ENCODE measurements at regions not wholly inside any gene's neighbourhood (a gene's known extent, or its start where the extent isn't known, plus 50 kb on each side); places are given as distances from the start of the nearest gene placed in this dataset.
A peak's percentile ranks its signal among the peaks of the same experiment; 100 is the strongest.
"Not testable (repeated sequence)": the region's sequence is repeated elsewhere in the genome, so short reads cannot be mapped to it uniquely, and the experiment has no call there.

DNA sequence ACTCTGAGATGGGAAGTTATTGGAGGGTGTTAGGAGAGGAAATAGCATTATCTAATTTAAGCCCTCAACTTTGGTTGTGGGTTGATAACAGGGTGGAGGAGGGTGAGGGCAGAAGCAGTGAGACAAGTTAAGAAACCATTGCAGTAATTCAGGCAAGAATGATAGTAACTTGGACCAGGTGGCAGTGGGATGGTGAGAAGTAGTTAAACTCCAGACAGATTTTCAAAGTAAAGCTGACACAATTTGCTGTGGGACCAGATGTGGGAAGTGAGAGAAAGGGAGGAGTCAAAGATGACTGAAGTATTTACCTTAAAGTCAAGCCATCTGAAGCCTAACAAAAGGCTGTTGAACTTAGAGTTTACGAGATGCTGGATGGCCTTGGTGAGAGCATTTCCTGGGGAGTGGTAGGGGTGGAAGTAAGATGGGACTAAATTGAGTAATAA, 163.2 kb upstream of the KLF7 start:
- DNase-seq (ENCODE audit: low spot score) = no peak

- peak; percentile 31 for DNase-seq (ENCODE audit: low spot score)
These were observed 165.2 kb upstream of the KLF7 start for GRCh38 chr2:207330912-207331311.

DNA sequence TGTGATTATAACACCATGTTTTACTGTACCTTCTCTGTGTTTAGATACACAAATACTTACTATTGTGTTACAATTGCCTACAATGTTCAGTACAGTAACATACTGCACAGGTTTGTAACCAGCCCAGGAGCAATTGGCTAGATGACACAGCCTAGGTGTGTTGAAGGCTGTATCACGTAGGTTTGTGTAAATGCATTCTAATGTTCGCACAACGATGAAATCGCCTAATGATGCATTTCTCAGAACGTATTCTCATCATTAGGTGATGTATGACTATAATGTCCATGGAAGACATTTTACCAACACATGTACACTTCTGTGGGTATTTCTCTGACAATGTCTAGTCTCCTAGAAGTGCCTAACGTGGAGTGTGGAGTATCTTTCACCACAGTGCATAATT, 165.9 kb upstream of the KLF7 start:
- no peak for DNase-seq (ENCODE audit: low spot score)

GRCh38 chr2:207332480-207333212, 166.9 kb upstream of the KLF7 start:
- DNase-seq (ENCODE audit: low spot score) = no peak

- no peak for DNase-seq (ENCODE audit: low spot score)
These were observed 168.0 kb upstream of the KLF7 start for GRCh38 chr2:207333599-207334300.

DNA sequence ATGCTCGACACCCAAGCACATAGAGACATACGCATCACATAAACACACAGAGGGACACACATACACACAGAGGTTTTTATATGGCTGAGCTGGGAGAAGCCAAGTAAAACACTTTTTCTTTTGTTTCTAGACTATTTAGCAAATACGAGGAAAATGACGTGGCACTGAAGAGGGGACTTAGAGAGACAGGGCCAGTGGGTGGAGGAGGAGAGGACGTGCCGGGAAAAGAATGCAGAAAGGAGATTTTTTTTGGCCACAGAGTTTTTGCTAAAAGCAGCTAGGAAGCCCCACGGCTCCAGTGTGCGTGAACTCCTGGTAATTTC, 168.5 kb upstream of the KLF7 start:
- no peak for DNase-seq (ENCODE audit: low spot score)

DNA sequence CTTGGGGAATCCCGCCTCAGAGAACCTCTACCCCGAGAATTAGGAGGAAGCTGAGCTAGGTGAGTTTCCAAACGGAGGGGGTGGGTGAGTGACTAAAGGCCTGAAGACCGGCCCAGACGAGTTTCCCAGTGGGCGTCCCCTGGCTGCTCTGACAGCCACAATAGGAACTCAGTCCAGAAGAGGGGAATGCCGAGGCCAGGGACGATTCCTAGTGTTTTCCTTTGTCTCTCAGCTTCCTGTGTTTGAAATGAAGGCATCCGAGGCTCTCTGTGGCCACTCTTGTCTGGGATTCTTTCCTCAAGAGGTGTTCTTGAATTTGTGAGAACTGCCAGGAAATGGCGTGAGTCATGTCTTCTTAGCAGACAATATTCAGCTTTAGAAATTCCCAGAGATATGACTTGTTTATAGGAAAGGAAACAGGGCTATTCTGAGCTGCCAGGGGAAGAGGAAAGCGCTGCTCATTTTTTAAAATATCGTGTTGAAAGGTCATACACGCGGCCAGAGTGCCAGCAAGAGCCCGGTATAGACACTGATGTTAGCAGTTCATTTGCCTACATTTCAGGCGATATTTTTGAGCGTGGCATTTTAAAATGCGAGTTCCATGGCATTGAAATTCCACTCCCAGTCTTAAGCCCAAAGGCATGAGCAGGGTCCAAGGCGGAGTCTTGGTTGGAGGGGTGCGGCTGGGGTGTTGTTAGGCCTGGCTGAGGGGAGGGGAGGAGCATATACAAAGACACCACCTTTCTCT, 169.1 kb upstream of the KLF7 start:
- DNase-seq (ENCODE audit: low spot score) = peak; percentile 73

GRCh38 chr2:207337234-207338219, 171.8 kb upstream of the KLF7 start:
- no peak for DNase-seq (ENCODE audit: low spot score)

GRCh38 chr2:207338220-207338607, 172.5 kb upstream of the KLF7 start:
- no peak for DNase-seq (ENCODE audit: low spot score)

- DNase-seq (ENCODE audit: low spot score) = no peak
These were observed 172.9 kb upstream of the KLF7 start for GRCh38 chr2:207338610-207339009.

DNA sequence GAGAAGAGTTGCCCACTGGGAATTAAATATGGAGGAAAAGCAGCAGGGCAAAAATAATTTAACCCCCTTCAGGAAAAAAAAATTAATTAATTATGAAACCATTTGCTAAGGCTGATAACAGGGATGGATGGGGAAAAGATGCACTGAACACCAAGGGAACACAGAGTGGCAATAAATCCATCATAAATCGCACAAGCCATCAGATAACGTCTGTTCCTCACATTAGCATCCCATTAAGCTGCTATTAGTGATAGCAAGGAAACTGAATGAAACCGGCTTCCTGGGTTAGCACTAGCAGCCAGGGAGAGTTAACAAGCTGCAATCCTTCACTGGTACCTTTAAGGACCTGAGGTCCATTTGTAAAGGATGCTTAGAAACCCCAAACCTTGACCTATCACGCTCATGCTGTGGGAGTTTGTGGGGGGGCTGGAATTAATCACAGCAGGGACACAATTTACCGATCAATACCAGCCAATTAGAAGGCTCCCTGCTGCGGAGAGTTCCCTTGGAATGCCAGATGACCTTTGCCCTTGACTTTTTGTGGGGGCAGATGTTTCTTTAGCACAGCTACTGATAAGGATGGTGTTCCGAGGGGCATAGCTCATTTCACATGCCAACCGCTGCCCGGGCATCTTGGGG, 175.5 kb upstream of the KLF7 start:
- no peak for DNase-seq (ENCODE audit: low spot score)

GRCh38 chr2:207341804-207342203, 176.1 kb upstream of the KLF7 start:
- DNase-seq (ENCODE audit: low spot score) = no peak

DNA sequence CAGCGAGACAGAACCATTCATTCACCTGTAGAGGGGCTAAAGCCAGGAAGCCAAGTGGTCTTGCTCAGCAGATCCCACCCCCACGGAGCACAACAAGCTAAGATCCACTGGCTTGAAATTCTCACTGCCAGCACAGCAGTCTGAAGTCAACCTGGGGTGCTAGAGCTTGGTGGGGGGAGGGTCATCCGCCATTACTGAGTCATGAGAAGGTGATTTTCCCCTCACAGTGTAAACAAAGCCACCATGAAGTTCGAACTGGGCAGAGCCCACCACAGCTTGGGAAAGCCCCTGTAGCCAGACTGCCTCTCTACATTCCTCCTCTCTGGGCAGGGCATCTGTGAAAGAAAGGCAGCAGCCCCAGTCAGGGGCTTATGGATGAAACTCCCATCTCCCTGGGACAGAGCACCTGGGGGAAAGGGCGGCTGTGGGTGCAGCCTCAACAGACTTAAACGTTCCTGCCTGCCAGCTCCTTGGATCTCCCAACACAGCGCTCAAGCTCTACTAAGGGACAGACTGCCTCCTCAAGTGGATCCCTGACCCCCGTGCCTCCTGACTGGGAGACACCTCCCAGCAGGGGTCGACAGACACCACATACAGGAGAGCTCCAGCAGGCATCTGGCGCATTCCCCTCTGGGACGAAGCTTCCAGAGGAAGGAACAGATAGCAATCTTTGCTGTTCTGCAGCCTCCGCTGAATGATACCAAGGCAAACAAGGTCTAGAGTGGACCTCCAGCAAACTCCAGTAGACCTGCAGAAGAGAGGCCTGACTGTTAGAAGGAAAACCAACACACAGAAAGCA, 179.0 kb upstream of the KLF7 start:
- not testable (repeated sequence) for DNase-seq (ENCODE audit: low spot score)

DNA sequence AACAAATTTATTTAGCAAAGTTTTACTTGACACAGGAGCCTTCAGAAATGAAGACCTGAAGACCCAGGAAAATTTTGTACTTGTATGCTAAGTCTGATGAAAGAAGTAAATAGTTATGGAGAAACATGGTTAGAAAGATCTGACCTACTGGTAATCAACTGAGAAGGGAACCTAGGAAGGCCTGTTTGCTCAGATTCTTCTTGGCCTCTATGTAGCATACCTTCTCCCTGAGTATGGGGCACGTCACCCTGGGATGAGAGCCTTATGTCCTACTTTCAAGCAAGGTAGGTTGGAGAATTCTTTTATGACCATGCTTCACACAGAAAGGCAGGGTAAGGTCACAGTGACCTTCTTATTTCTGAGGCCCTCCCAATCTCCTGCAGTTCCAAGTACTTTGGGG, 178.6 kb upstream of the CREB1 start:
- no peak for DNase-seq (ENCODE audit: low spot score)

GRCh38 chr2:207352978-207353671, 176.6 kb upstream of the CREB1 start:
- no peak for DNase-seq (ENCODE audit: low spot score)

GRCh38 chr2:207353836-207354235, 175.9 kb upstream of the CREB1 start:
- no peak for DNase-seq (ENCODE audit: low spot score)

DNA sequence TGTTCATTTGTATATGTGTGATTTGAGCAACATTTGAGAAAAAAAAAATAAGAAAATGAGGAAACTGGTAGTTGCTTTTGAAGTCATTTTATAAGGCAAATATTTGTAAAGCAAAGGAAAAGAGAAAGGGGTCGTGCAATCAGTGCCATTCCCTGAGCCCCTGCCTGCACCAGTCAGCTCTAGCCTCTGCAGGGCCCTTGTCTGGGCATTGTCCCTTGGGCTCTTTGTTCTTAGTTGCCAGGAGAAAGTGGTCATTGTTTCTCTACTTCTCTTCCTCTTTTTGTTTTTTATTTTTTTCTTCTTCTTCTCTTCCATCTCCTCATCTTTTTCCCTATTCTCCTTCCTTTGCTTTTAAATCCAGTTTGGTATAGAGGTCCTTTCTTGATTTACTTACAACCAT, 175.3 kb upstream of the CREB1 start:
- DNase-seq (ENCODE audit: low spot score) = no peak

- DNase-seq (ENCODE audit: low spot score) = no peak
These were observed 173.2 kb upstream of the CREB1 start for GRCh38 chr2:207356567-207356966.

DNA sequence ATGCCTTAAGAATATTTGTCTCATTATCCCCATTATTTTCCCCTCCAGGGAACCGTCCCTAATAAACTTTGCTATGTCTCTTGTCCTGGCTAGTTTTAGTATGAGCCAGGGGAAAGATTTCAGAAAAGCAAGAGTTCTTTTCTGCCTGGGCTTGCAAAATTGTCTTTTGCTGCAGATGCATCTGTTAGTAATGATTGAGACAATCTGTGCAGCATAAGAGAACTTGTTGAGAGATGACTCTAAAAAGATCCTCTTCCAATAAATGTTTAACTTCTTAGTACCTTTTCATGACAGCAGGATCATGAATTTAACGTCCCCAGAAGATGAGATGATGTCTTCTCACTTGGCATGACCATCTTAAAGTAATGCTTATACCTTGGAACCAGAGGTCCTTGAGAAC, 172.5 kb upstream of the CREB1 start:
- DNase-seq (ENCODE audit: low spot score) = no peak

DNA sequence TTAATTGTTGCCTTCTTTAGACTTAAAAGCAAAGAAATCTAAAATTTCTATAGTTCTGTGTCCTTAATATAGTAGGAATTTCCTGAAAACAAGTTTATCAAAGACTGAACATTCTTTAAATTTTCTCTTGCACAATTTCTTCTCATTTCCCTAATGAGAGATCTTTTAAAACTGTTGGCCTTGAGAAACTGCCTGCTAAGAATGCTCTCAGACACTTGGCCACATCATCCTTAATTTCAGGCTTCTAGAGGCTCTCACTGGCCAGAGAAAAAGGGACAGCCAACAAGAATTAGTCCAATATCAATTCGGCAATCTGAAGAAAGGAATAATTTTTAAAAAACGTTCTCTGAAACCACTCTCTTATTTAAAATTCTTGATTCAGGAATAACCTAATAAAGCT, 167.0 kb upstream of the CREB1 start:
- no peak for DNase-seq (ENCODE audit: low spot score)
